Caco-2 (cell line): ENCODE measurements at regions not wholly inside any gene's neighbourhood (a gene's known extent, or its start where the extent isn't known, plus 50 kb on each side); places are given as distances from the start of the nearest gene placed in this dataset.

Experiments
- BruUV-seq: library from RNA; stranded (reverse); fragments of 400-500 nt; replicated peaks from 2 replicates; lab custom pipeline; 2021; lab: Mats Ljungman, UMichigan
- CTCF ChIA-PET: fragments of 300-600 bp; sonication (Branson Sonifier 250); formaldehyde crosslinking; loops from one replicate; lab custom pipeline; 2022; ENCODE audit warnings: antibody characterized with exemption; lab: Charles Lee
- POLR2A ChIA-PET: fragments of 300-600 bp; sonication (Branson Sonifier 250); formaldehyde crosslinking; loops from one replicate; lab custom pipeline; 2022; ENCODE audit warnings: antibody characterized with exemption; lab: Charles Lee
- DNase-seq, 2 experiments: peaks; one replicate each; pipeline versions ENCODE4 v3.0.0 to v3.0.0-alpha.2; 2020 to 2022
- H3K27me3 ChIP-seq: replicated peaks from 2 replicates; pipeline ENCODE4 v1.6.0; 2011; ENCODE audit warnings: low read length; ENCODE audit not compliant: control insufficient read depth, insufficient read depth
- H3K36me3 ChIP-seq: 2 replicates; pipeline ENCODE4 v1.5.1; 2011; ENCODE audit warnings: low read length; ENCODE audit not compliant: control insufficient read depth, insufficient read depth
- H3K4me1 ChIP-seq: fragments of 250-450 bp; sonication (Bioruptor Pico); 2 replicates; pipeline ENCODE4 v1.5.1; 2020; ENCODE audit warnings: mild to moderate bottlenecking
- H3K4me3 ChIP-seq: 2 replicates; pipeline ENCODE4 v1.5.1; 2011; ENCODE audit warnings: low read depth, mild to moderate bottlenecking, control low read depth, low read length
- H3K9me3 ChIP-seq: fragments of 250-450 bp; sonication (Bioruptor Pico); 2 replicates; pipeline ENCODE4 v1.5.1; 2020; ENCODE audit warnings: mild to moderate bottlenecking, moderate library complexity
- H3K27ac Mint-ChIP-seq: one replicate; pipeline ENCODE4 v1.8.0; 2022; ENCODE audit warnings: mixed read lengths; ENCODE audit not compliant: unreplicated experiment
- H3K27me3 Mint-ChIP-seq: one replicate; pipeline ENCODE4 v1.8.0; 2022; ENCODE audit warnings: mixed read lengths; ENCODE audit not compliant: insufficient read depth, unreplicated experiment
- H3K36me3 Mint-ChIP-seq: one replicate; pipeline ENCODE4 v1.8.0; 2022; ENCODE audit warnings: mild to moderate bottlenecking, mixed read lengths; ENCODE audit not compliant: insufficient read depth, unreplicated experiment
- H3K4me1 Mint-ChIP-seq: one replicate; pipeline ENCODE4 v1.8.0; 2022; ENCODE audit warnings: low read depth, mixed read lengths; ENCODE audit not compliant: unreplicated experiment
- H3K4me3 Mint-ChIP-seq: one replicate; pipeline ENCODE4 v1.8.0; 2022; ENCODE audit warnings: mild to moderate bottlenecking, moderate library complexity, mixed read lengths; ENCODE audit not compliant: unreplicated experiment
- H3K9me3 Mint-ChIP-seq: one replicate; pipeline ENCODE4 v1.8.0; 2022; ENCODE audit warnings: mixed read lengths; ENCODE audit not compliant: unreplicated experiment
- intact Hi-C: fragments of 100-400 bp; cut with micrococcal nuclease; formaldehyde crosslinking; loops from one replicate; pipeline ENCODE4 v1.10.0; 2022; ENCODE audit not compliant: unreplicated experiment
- TF ChIP-seq, protein P1 (sequence below), 2 experiments: fragments of 200-600 bp in 1 of 2; IDR thresholded peaks; 1 replicate in 1 of 2; 2 replicates in 1 of 2; pipeline versions ENCODE4 v1.5.1 to v1.8.0; 2011 to 2022; ENCODE audit warnings: antibody characterized with exemption in 1 of 2, control low read depth in 1 of 2, inconsistent platforms in 1 of 2, low read depth in 1 of 2, low read length in 1 of 2, mild to moderate bottlenecking in 1 of 2, moderate library complexity in 1 of 2; ENCODE audit not compliant: insufficient read depth in 1 of 2, severe bottlenecking in 1 of 2, unreplicated experiment in 1 of 2

DNA sequence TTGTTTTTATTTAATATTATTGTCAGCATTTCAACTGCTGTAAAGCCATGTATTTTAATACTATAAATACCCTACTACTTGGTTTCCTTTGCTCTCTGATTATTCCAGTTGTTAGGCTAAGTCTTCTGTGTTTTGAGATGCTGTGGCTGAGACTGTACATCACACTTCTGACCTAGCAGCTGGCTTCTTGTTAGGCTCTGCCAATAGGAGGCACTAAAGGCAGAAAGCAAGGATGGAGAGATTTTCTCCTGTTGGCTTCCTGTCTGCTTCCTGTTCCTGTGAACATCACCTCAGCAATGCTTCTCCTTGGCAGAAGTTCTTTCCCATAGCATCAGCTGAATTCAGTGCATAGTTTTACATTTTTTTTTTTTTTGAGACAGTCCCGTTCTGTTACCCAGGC, 68.3 kb upstream of the YPEL5 start:
- H3K4me3 ChIP-seq = no peak overlapping the region
- Mint-ChIP-seq H3K9me3 (no peaks in the 10 kb centered on the region), H3K27ac (no peak overlapping the region), H3K36me3 (no peaks in the 10 kb centered on the region), H3K4me1 (no peaks in the 10 kb centered on the region), H3K4me3 (no peak overlapping the region), H3K27me3 (peaks cover 21% of the 10 kb centered on the region)
- no peaks in the 10 kb centered on the region for H3K9me3 ChIP-seq
- ChIA-PET POLR2A (no interaction called here), CTCF (no interaction called here)
- H3K4me1 ChIP-seq = no peaks in the 10 kb centered on the region
- no peaks in the 10 kb centered on the region for H3K36me3 ChIP-seq
- intact Hi-C loops = no loop called here
- no peak for DNase-seq
- no TSS peak for BruUV-seq
- TF ChIP-seq, protein P1, sequence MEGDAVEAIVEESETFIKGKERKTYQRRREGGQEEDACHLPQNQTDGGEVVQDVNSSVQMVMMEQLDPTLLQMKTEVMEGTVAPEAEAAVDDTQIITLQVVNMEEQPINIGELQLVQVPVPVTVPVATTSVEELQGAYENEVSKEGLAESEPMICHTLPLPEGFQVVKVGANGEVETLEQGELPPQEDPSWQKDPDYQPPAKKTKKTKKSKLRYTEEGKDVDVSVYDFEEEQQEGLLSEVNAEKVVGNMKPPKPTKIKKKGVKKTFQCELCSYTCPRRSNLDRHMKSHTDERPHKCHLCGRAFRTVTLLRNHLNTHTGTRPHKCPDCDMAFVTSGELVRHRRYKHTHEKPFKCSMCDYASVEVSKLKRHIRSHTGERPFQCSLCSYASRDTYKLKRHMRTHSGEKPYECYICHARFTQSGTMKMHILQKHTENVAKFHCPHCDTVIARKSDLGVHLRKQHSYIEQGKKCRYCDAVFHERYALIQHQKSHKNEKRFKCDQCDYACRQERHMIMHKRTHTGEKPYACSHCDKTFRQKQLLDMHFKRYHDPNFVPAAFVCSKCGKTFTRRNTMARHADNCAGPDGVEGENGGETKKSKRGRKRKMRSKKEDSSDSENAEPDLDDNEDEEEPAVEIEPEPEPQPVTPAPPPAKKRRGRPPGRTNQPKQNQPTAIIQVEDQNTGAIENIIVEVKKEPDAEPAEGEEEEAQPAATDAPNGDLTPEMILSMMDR (IDR thresholded peaks at IDR 0.05; ENCODE audit: insufficient read depth in 1 of 2, low read depth in 1 of 2, low read length in 1 of 2, severe bottlenecking in 1 of 2, unreplicated experiment in 1 of 2) = no peak
- no peaks in the 10 kb centered on the region for H3K27me3 ChIP-seq

DNA sequence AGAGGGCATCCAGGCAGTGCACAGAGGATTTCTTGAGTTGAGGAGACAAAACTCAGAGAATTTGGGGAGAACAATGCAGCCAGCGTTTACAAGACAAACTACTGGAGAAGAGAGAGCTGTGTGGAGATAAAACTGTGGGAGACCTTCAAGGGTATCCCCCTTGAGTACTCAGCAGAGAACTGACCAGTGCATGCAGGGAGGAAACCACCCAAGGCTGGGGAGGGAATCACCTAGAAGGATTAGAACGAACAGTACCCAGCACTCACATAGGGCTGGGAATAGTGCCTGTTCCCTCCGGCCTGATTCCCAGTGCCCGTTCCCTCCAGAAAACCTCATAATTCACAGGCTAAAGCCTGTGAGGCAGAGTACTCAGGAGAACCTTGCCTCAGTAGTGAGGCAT, 61.9 kb upstream of the YPEL5 start:
- TF ChIP-seq, protein P1 (IDR thresholded peaks at IDR 0.05; ENCODE audit: insufficient read depth in 1 of 2, low read depth in 1 of 2, low read length in 1 of 2, severe bottlenecking in 1 of 2, unreplicated experiment in 1 of 2) = no peak
- H3K9me3 Mint-ChIP-seq = no peaks in the 10 kb centered on the region
- POLR2A ChIA-PET = no interaction called here
- no peaks in the 10 kb centered on the region for H3K9me3 ChIP-seq
- peaks cover 8% of the 10 kb centered on the region for H3K4me1 Mint-ChIP-seq
- no peak for DNase-seq
- no peak overlapping the region for H3K4me3 Mint-ChIP-seq
- H3K4me1 ChIP-seq = 0 out of 2 replicates have a peak, but pooled peaks cover 5% of the 10 kb centered on the region
- no peaks in the 10 kb centered on the region for H3K36me3 ChIP-seq
- no peak overlapping the region for H3K4me3 ChIP-seq
- H3K27me3 ChIP-seq = no peaks in the 10 kb centered on the region
- CTCF ChIA-PET = no interaction called here
- BruUV-seq = no TSS peak
- H3K36me3 Mint-ChIP-seq = no peaks in the 10 kb centered on the region
- no peak overlapping the region for H3K27ac Mint-ChIP-seq
- intact Hi-C loops = no loop called here
- peaks cover 12% of the 10 kb centered on the region for H3K27me3 Mint-ChIP-seq

DNA sequence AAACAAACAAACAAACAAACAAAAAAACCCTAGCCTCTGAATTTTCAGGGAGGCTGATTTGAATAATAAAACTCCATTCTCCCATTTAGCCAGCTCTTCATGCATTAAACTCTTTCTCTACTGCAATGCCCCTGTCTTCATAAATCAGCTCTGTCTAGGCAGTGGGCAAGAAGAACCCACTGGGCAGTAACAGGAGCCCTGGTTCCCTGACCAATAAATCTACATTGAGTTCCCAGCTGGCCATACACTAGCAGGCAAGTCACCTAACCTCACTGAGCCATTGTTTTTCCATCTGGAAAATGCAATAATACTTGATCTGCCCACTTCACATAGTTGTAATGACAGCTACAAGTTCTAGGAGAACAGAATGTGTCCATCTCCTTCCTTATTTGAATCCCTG, 57.6 kb upstream of the YPEL5 start:
- peaks cover 9% of the 10 kb centered on the region; the same call in 1 of the 2 replicates for H3K9me3 ChIP-seq
- peaks cover 12% of the 10 kb centered on the region for H3K36me3 Mint-ChIP-seq
- H3K9me3 Mint-ChIP-seq = peaks cover 11% of the 10 kb centered on the region
- H3K27ac Mint-ChIP-seq = no peak overlapping the region
- H3K27me3 ChIP-seq = no peaks in the 10 kb centered on the region
- CTCF ChIA-PET = no interaction called here
- TF ChIP-seq, protein P1 (IDR thresholded peaks at IDR 0.05; ENCODE audit: insufficient read depth in 1 of 2, low read depth in 1 of 2, low read length in 1 of 2, severe bottlenecking in 1 of 2, unreplicated experiment in 1 of 2) = no peak
- 0 out of 2 replicates have a peak, but pooled peaks cover 5% of the 10 kb centered on the region for H3K4me1 ChIP-seq
- H3K4me1 Mint-ChIP-seq = peaks cover 8% of the 10 kb centered on the region
- BruUV-seq = no TSS peak
- no peak overlapping the region for H3K4me3 ChIP-seq
- H3K27me3 Mint-ChIP-seq = peaks cover 14% of the 10 kb centered on the region
- H3K36me3 ChIP-seq = no peaks in the 10 kb centered on the region
- H3K4me3 Mint-ChIP-seq = no peak overlapping the region
- DNase-seq = no peak
- intact Hi-C loops = no loop called here
- POLR2A ChIA-PET = no interaction called here
